ENCODE measurements at regions not wholly inside any gene's neighbourhood (a gene's known extent, or its start where the extent isn't known, plus 50 kb on each side); places are given as distances from the start of the nearest gene placed in this dataset.

DNA sequence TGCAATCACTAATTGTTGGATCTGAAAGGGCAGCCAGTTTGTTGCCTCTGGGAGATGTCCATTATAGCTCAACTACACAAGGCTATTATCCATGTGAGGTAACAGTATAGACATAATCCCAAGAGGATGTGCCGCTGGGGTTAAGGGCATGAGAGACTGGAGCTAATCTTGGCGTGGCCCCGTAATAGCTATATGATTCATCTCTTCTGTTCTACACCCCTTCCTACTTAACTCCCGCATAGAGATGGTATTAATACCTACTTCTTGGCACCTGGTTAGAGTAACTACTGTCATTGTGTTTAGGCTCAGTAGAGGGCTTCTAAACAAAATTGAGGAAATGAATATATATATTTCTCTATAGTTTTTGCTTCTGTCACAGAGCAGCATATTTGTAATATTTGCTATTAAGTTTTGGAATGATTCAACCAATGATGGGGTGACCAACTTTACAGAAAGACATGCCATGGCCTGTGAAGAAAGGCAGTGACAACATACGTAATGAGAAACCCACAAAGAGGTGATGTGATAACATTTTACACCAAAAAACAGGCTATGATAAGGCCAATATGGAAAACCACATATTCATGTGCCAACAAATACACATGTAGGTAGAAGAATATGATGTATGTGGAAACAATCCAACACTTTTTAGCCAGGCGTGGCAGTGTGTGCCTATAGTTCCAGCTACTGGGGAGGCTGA lies 76.8 kb upstream of the DPH6 start:
- TF ChIP-seq POLR2A (IDR thresholded peaks at IDR 0.05) = no peak
- TF ChIP-seq, protein P1, sequence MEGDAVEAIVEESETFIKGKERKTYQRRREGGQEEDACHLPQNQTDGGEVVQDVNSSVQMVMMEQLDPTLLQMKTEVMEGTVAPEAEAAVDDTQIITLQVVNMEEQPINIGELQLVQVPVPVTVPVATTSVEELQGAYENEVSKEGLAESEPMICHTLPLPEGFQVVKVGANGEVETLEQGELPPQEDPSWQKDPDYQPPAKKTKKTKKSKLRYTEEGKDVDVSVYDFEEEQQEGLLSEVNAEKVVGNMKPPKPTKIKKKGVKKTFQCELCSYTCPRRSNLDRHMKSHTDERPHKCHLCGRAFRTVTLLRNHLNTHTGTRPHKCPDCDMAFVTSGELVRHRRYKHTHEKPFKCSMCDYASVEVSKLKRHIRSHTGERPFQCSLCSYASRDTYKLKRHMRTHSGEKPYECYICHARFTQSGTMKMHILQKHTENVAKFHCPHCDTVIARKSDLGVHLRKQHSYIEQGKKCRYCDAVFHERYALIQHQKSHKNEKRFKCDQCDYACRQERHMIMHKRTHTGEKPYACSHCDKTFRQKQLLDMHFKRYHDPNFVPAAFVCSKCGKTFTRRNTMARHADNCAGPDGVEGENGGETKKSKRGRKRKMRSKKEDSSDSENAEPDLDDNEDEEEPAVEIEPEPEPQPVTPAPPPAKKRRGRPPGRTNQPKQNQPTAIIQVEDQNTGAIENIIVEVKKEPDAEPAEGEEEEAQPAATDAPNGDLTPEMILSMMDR (IDR thresholded peaks at IDR 0.05) = no peak

Data from esophagus squamous epithelium (tissue), 4 donors.